ENCODE measurements at regions not wholly inside any gene's neighbourhood (a gene's known extent, or its start where the extent isn't known, plus 50 kb on each side); places are given as distances from the start of the nearest gene placed in this dataset.
A peak's percentile ranks its signal among the peaks of the same experiment; 100 is the strongest.

DNA sequence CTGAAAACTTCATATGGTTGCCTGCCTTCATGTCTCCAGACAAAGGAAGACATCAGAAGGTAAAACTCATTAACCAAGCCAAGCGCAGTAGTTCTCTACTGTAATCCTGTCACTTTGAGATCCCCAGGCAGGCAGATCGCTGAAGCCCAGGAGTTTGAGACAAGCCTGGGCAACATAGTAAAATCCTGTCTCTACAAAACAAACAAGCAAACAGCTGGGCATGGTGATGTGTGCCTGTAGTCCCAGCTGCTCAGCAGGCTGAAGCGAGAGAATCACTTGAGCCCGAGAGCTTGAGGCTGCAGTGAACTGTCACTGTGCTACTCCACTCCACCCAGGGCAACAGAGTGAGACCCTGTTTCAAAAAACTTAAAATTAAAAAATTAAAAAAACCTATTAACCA is 467.4 kb upstream of the SORCS1 start:
- Histone ChIP-seq H3K4me2 (ENCODE audit: low read length) (no peak overlapping the region), H3K9ac (ENCODE audit: low read length) (no peak overlapping the region), H3K79me2 (ENCODE audit: low read length) (no peaks in the 10 kb centered on the region), H3K27ac (ENCODE audit: low read length) (no peak overlapping the region), H2AFZ (ENCODE audit: low read length) (no peak overlapping the region), H3K9me2 (replicated peaks; ENCODE audit: low read length) (no peaks in the 10 kb centered on the region), H3F3A (ENCODE audit: low read length, unreplicated experiment) (no peaks in the 10 kb centered on the region), H3K36me3 (ENCODE audit: low read depth, low read length) (no peaks in the 10 kb centered on the region), H4K20me1 (ENCODE audit: low read length) (no peaks in the 10 kb centered on the region), H3K4me1 (ENCODE audit: insufficient read depth, low read length) (no peaks in the 10 kb centered on the region), H3K9me3 (ENCODE audit: low read length) (no peaks in the 10 kb centered on the region), H3K27me3 (ENCODE audit: low read length) (no peaks in the 10 kb centered on the region), H3K4me3 (ENCODE audit: low read length) (no peak overlapping the region)
- ATAC-seq (no peak), DNase-seq (no peak)
- CTCF ChIA-PET, result no interaction called here
- POLR2A ChIA-PET (ENCODE audit: unreplicated experiment), result no interaction called here
- BruUV-seq (replicated peaks), result no TSS peak
- intact Hi-C loops (cut with micrococcal nuclease), result no loop called here
- TF ChIP-seq EZH2 (IDR thresholded peaks at IDR 0.05; ENCODE audit: low read length, unreplicated experiment), result no peak
- TF ChIP-seq EZH2phosphoT487 (IDR thresholded peaks at IDR 0.05; ENCODE audit: borderline replicate concordance, low read length), result no peak
- TF ChIP-seq, protein P1, sequence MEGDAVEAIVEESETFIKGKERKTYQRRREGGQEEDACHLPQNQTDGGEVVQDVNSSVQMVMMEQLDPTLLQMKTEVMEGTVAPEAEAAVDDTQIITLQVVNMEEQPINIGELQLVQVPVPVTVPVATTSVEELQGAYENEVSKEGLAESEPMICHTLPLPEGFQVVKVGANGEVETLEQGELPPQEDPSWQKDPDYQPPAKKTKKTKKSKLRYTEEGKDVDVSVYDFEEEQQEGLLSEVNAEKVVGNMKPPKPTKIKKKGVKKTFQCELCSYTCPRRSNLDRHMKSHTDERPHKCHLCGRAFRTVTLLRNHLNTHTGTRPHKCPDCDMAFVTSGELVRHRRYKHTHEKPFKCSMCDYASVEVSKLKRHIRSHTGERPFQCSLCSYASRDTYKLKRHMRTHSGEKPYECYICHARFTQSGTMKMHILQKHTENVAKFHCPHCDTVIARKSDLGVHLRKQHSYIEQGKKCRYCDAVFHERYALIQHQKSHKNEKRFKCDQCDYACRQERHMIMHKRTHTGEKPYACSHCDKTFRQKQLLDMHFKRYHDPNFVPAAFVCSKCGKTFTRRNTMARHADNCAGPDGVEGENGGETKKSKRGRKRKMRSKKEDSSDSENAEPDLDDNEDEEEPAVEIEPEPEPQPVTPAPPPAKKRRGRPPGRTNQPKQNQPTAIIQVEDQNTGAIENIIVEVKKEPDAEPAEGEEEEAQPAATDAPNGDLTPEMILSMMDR (conservative IDR thresholded peaks at IDR 0.05; ENCODE audit: low read depth, low read length), result no peak

DNA sequence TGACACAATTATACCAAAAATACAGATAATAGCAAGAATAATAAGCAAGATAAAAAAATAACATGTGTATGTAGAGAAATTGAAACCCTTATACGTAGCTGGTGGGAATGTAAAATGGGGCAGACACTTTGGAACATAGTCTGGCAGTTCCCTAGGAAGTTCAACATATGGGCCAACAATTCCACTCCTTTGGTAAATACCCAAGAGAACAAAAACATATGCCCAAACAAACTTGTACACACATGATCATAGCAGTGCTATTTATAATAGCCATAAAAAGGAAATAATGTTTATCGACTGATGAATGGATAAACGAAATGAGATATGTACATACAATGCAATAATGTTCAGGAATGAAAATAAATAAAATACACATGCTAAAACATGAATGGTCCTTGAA is 462.4 kb upstream of the SORCS1 start:
- H3K9me3 ChIP-seq (ENCODE audit: low read length), result no peaks in the 10 kb centered on the region
- H3K9me2 ChIP-seq (replicated peaks; ENCODE audit: low read length), result no peaks in the 10 kb centered on the region
- H3K9ac ChIP-seq (ENCODE audit: low read length), result no peak overlapping the region
- H3K4me3 ChIP-seq (ENCODE audit: low read length), result no peak overlapping the region
- H3K27ac ChIP-seq (ENCODE audit: low read length), result no peak overlapping the region
- H3K4me1 ChIP-seq (ENCODE audit: insufficient read depth, low read length), result peaks cover 6% of the 10 kb centered on the region; the same call in 1 of the 2 replicates
- no TSS peak for BruUV-seq (replicated peaks)
- DNase-seq, result no peak
- no peaks in the 10 kb centered on the region for H3K79me2 ChIP-seq (ENCODE audit: low read length)
- H4K20me1 ChIP-seq (ENCODE audit: low read length), result no peaks in the 10 kb centered on the region
- CTCF ChIA-PET, result no interaction called here
- no peaks in the 10 kb centered on the region for H3F3A ChIP-seq (ENCODE audit: low read length, unreplicated experiment)
- POLR2A ChIA-PET (ENCODE audit: unreplicated experiment), result no interaction called here
- H2AFZ ChIP-seq (ENCODE audit: low read length), result no peak overlapping the region
- H3K27me3 ChIP-seq (ENCODE audit: low read length), result no peaks in the 10 kb centered on the region
- no peak overlapping the region for H3K4me2 ChIP-seq (ENCODE audit: low read length)
- TF ChIP-seq, protein P1 (conservative IDR thresholded peaks at IDR 0.05; ENCODE audit: low read depth, low read length), result no peak
- ATAC-seq, result no peak
- no peaks in the 10 kb centered on the region for H3K36me3 ChIP-seq (ENCODE audit: low read depth, low read length)
- intact Hi-C loops (cut with micrococcal nuclease), result no loop called here

DNA sequence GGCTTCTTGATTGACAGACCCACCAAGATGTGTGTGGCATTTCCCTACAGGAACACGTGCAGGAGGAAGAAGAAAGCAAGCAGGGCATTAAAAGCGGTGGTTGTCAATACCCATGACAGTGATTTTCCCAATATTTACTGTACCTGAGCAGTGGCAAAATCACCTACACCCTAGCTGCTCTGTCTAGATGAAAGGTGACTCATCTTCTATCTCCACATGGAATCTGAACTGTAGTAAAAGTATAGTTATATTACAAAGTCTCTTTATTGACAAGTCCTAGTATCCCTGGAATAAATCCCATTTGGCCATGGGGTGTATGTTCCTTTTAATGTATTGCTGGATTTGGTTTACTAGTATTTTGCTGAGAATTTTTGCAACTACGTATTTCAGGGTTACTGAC is 458.8 kb upstream of the SORCS1 start:
- POLR2A ChIA-PET (ENCODE audit: unreplicated experiment), result no interaction called here
- H3K36me3 ChIP-seq (ENCODE audit: low read depth, low read length), result no peaks in the 10 kb centered on the region
- H3K4me1 ChIP-seq (ENCODE audit: insufficient read depth, low read length), result peaks cover 14% of the 10 kb centered on the region; the same call in 1 of the 2 replicates
- DNase-seq, result peak; percentile 64
- BruUV-seq (replicated peaks), result no TSS peak
- CTCF ChIA-PET, result no interaction called here
- TF ChIP-seq EZH2phosphoT487 (IDR thresholded peaks at IDR 0.05; ENCODE audit: borderline replicate concordance, low read length), result no peak
- TF ChIP-seq, protein P1 (conservative IDR thresholded peaks at IDR 0.05; ENCODE audit: low read depth, low read length), result no peak
- no peak for TF ChIP-seq EZH2 (IDR thresholded peaks at IDR 0.05; ENCODE audit: low read length, unreplicated experiment)
- H3K27me3 ChIP-seq (ENCODE audit: low read length), result no peaks in the 10 kb centered on the region
- intact Hi-C loops (cut with micrococcal nuclease), result no loop called here
- no peaks in the 10 kb centered on the region for H3K79me2 ChIP-seq (ENCODE audit: low read length)
- H3K9ac ChIP-seq (ENCODE audit: low read length), result no peak overlapping the region
- H2AFZ ChIP-seq (ENCODE audit: low read length), result no peak overlapping the region
- peak; percentile 74 for ATAC-seq
- H3K4me3 ChIP-seq (ENCODE audit: low read length), result no peak overlapping the region
- no peaks in the 10 kb centered on the region for H3F3A ChIP-seq (ENCODE audit: low read length, unreplicated experiment)
- peak overlapping the region; percentile 3; the same call in 1 of the 2 replicates for H3K4me2 ChIP-seq (ENCODE audit: low read length)
- no peaks in the 10 kb centered on the region for H3K9me3 ChIP-seq (ENCODE audit: low read length)
- H3K27ac ChIP-seq (ENCODE audit: low read length), result no peak overlapping the region
- no peaks in the 10 kb centered on the region for H3K9me2 ChIP-seq (replicated peaks; ENCODE audit: low read length)
- H4K20me1 ChIP-seq (ENCODE audit: low read length), result no peaks in the 10 kb centered on the region
